Coronary artery (tissue), 2 donors: ENCODE measurements at regions not wholly inside any gene's neighbourhood (a gene's known extent, or its start where the extent isn't known, plus 50 kb on each side); places are given as distances from the start of the nearest gene placed in this dataset.

Experiments
- DNase-seq: peaks from one replicate; pipeline ENCODE4 v3.0.0-alpha.2; 2017; ENCODE audit warnings: low spot score
- H3K27ac ChIP-seq, 2 donors: fragments of 200-600 bp; sonication (generic); one replicate each; pipeline ENCODE4 v1.5.1; 2016 to 2019
- H3K4me3 ChIP-seq: fragments of 200-600 bp; sonication (generic); 2 replicates; pipeline ENCODE4 v1.5.1; 2016; ENCODE audit warnings: mild to moderate bottlenecking, moderate library complexity
- CTCF ChIP-seq: fragments of 200-600 bp; sonication (generic); IDR thresholded peaks from one replicate; pipeline ENCODE4 v1.5.1; 2019; ENCODE audit warnings: antibody characterized with exemption

- no peak for TF ChIP-seq CTCF
- Histone ChIP-seq H3K27ac (no peak overlapping the region), H3K4me3 (no peak overlapping the region)
- no peak for DNase-seq
Measured at GRCh38 chr11:10373929-10374328, 69.1 kb downstream of the ADM start.

- no peak overlapping the region for H3K27ac ChIP-seq
- no peak for TF ChIP-seq CTCF
- DNase-seq = no peak
- H3K4me3 ChIP-seq = no peak overlapping the region
Measured at GRCh38 chr11:10374386-10374785, 69.5 kb downstream of the ADM start.

GRCh38 chr11:10375280-10375971 is 70.6 kb downstream of the ADM start:
- DNase-seq = no peak
- Histone ChIP-seq H3K4me3 (no peak overlapping the region), H3K27ac (peak overlapping the region in 1 of 2 donors; percentile 16)
- no peak for TF ChIP-seq CTCF

GRCh38 chr11:10376061-10376460 is 71.2 kb downstream of the ADM start:
- TF ChIP-seq CTCF = no peak
- Histone ChIP-seq H3K27ac (peak overlapping the region in 1 of 2 donors; percentile 21), H3K4me3 (no peak overlapping the region)
- no peak for DNase-seq

- DNase-seq = no peak
- TF ChIP-seq CTCF = no peak
- no peak overlapping the region for H3K4me3 ChIP-seq
- no peak overlapping the region for H3K27ac ChIP-seq
Measured at GRCh38 chr11:10377183-10377582, 72.3 kb downstream of the ADM start.

- no peak for DNase-seq
- Histone ChIP-seq H3K4me3 (no peak overlapping the region), H3K27ac (peak overlapping the region in 1 of 2 donors; percentile 43)
- no peak for TF ChIP-seq CTCF
Measured at GRCh38 chr11:10378362-10378761, 73.5 kb downstream of the ADM start.

- TF ChIP-seq CTCF = no peak
- H3K4me3 ChIP-seq = no peak overlapping the region
- DNase-seq = no peak
- H3K27ac ChIP-seq = peak overlapping the region in 1 of 2 donors; percentile 43
Measured at GRCh38 chr11:10379022-10379421, 74.1 kb downstream of the ADM start.
